Panc1 (cell line): ENCODE measurements at regions not wholly inside any gene's neighbourhood (a gene's known extent, or its start where the extent isn't known, plus 50 kb on each side); places are given as distances from the start of the nearest gene placed in this dataset.

Experiments used
- ATAC-seq: fragments of 200-7000 bp; cut with Tn5 transposase; 2 replicates; pipeline ENCODE4 v1.9.1; 2020; ENCODE audit warnings: mild to moderate bottlenecking, moderate library complexity
- BruUV-seq: library from RNA; stranded (reverse); fragments of 400-500 nt; replicated peaks from 2 replicates; lab custom pipeline; 2021; lab: Mats Ljungman, UMichigan
- CTCF ChIA-PET: fragments of 300-600 bp; sonication (Branson Sonifier 250); formaldehyde crosslinking; loops from one replicate; lab custom pipeline; 2022; ENCODE audit warnings: antibody characterized with exemption; lab: Charles Lee
- POLR2A ChIA-PET: fragments of 300-600 bp; sonication (Branson Sonifier 250); formaldehyde crosslinking; loops from one replicate; lab custom pipeline; 2022; ENCODE audit warnings: antibody characterized with exemption; lab: Charles Lee
- DNase-seq: peaks from one replicate; pipeline ENCODE4 v3.0.0-alpha.2; 2010; ENCODE audit warnings: low read depth, low spot score
- H3K27ac ChIP-seq: 2 replicates; pipeline ENCODE4 v1.5.1; 2011; ENCODE audit warnings: mild to moderate bottlenecking, low read length, inconsistent platforms
- H3K27me3 ChIP-seq: fragments of 200-500 bp; sonication (Bioruptor generic); 2 replicates; pipeline ENCODE4 v1.6.0; 2014; ENCODE audit warnings: low read length, inconsistent platforms; ENCODE audit not compliant: control insufficient read depth, insufficient read depth
- H3K36me3 ChIP-seq: fragments of 200-500 bp; sonication (Bioruptor generic); 2 replicates; pipeline ENCODE4 v1.5.1; 2014; ENCODE audit warnings: inconsistent platforms, mild to moderate bottlenecking, low read length, moderate library complexity; ENCODE audit not compliant: control insufficient read depth, insufficient read depth
- H3K4me1 ChIP-seq: 2 replicates; pipeline ENCODE4 v1.5.1; 2011; ENCODE audit warnings: inconsistent platforms, mild to moderate bottlenecking, low read length, moderate library complexity; ENCODE audit not compliant: control insufficient read depth, insufficient read depth
- H3K4me3 ChIP-seq, 2 experiments: 2 replicates each; pipeline ENCODE4 v1.5.1; 2011 to 2012; ENCODE audit warnings: low read depth in 2 of 2, low read length in 2 of 2, mild to moderate bottlenecking in 2 of 2, inconsistent platforms in 1 of 2, moderate library complexity in 1 of 2
- H3K9me3 ChIP-seq: fragments of 200-500 bp; sonication (Bioruptor generic); 2 replicates; pipeline ENCODE4 v1.5.1; 2014; ENCODE audit warnings: low read depth, mild to moderate bottlenecking, inconsistent platforms, low read length, moderate library complexity; ENCODE audit not compliant: control insufficient read depth, insufficient read depth
- CTCF ChIP-seq: fragments of 450-650 bp; IDR thresholded peaks from 2 replicates; pipeline ENCODE4 v1.5.1; 2017; ENCODE audit warnings: mild to moderate bottlenecking
- POLR2AphosphoS5 ChIP-seq: IDR thresholded peaks from 2 replicates; pipeline ENCODE4 v1.6.1; 2012; ENCODE audit warnings: mild to moderate bottlenecking, low read depth, low read length, moderate library complexity
- REST ChIP-seq, 2 experiments: IDR thresholded peaks; 2 replicates each; pipeline ENCODE4 v1.6.1; 2011 to 2012; ENCODE audit warnings: low read depth in 2 of 2, control low read depth in 1 of 2, low read length in 1 of 2, mild to moderate bottlenecking in 1 of 2, moderate library complexity in 1 of 2; ENCODE audit not compliant: insufficient read depth in 1 of 2
- SIN3A ChIP-seq: IDR thresholded peaks from 2 replicates; pipeline ENCODE4 v1.6.1; 2012; ENCODE audit warnings: low read depth, mild to moderate bottlenecking, low read length, moderate library complexity, borderline replicate concordance; ENCODE audit not compliant: insufficient read depth
- TCF7L2 ChIP-seq: IDR thresholded peaks from 2 replicates; pipeline ENCODE4 v1.6.1; 2011; ENCODE audit warnings: mild to moderate bottlenecking, low read depth, low read length, inconsistent platforms
- in situ Hi-C: cut with HindIII; loops from 2 replicates; pipeline ENCODE4 v1.10.0; 2016; ENCODE audit warnings: low sequenced_read_pairs, low pct_unique_long_range_greater_than_20kb
- intact Hi-C: fragments of 100-400 bp; cut with micrococcal nuclease; formaldehyde crosslinking; loops from one replicate; pipeline ENCODE4 v1.10.0; 2022; ENCODE audit not compliant: unreplicated experiment

GRCh38 chr12:78275886-78276285, 445.2 kb downstream of the NAV3 start:
- no TSS peak for BruUV-seq
- no peaks in the 10 kb centered on the region for H3K9me3 ChIP-seq
- POLR2A ChIA-PET: no interaction called here
- no peaks in the 10 kb centered on the region for H3K4me1 ChIP-seq
- intact Hi-C loops: no loop called here
- H3K36me3 ChIP-seq: no peaks in the 10 kb centered on the region
- no peaks in the 10 kb centered on the region for H3K27me3 ChIP-seq
- no peak for DNase-seq
- no peak for ATAC-seq
- TF ChIP-seq CTCF (no peak), POLR2AphosphoS5 (no peak)
- in situ Hi-C loops: no loop called here
- CTCF ChIA-PET: no interaction called here
- no peak overlapping the region for H3K27ac ChIP-seq
- H3K4me3 ChIP-seq: no peak overlapping the region

GRCh38 chr12:78278706-78279190, 448.1 kb downstream of the NAV3 start:
- no peak for TF ChIP-seq POLR2AphosphoS5
- no peak for TF ChIP-seq CTCF
- TF ChIP-seq SIN3A: no peak
- no peak for TF ChIP-seq TCF7L2
- TF ChIP-seq REST (IDR thresholded peaks at IDR 0.05; ENCODE audit: insufficient read depth in 1 of 2, low read depth in 2 of 2, low read length in 1 of 2): no peak
- Histone ChIP-seq H3K36me3 (no peaks in the 10 kb centered on the region), H3K27ac (no peak overlapping the region), H3K9me3 (no peaks in the 10 kb centered on the region), H3K4me1 (no peaks in the 10 kb centered on the region), H3K4me3 (no peak overlapping the region), H3K27me3 (no peaks in the 10 kb centered on the region)
- DNase-seq: no peak
- POLR2A ChIA-PET: no interaction called here
- in situ Hi-C loops (no loop called here), intact Hi-C loops (no loop called here)
- no peak for ATAC-seq
- BruUV-seq: no TSS peak
- CTCF ChIA-PET: no interaction called here
